Spleen (tissue), 11 donors: ENCODE measurements at regions not wholly inside any gene's neighbourhood (a gene's known extent, or its start where the extent isn't known, plus 50 kb on each side); places are given as distances from the start of the nearest gene placed in this dataset.

Experiments
- DNase-seq: peaks from one replicate; pipeline ENCODE4 v3.0.0-alpha.2; 2020
- H3K27ac ChIP-seq, 8 donors: fragments of 200-600 bp; sonication (generic) in 7 of 8; 1 replicate in 4 of 8; 2 replicates in 4 of 8; pipeline versions ENCODE4 v1.5.0 to v1.8.0; 2016 to 2021; ENCODE audit warnings: inconsistent platforms in 4 of 8, mild to moderate bottlenecking in 4 of 8, moderate library complexity in 1 of 8
- H3K27me3 ChIP-seq, 7 donors: fragments of 200-600 bp; sonication (generic) in 6 of 7; replicated peaks in 1 of 7; 1 replicate in 4 of 7; 2 replicates in 3 of 7; pipeline versions ENCODE4 v1.5.0 to v1.8.0; 2016 to 2021; ENCODE audit warnings: inconsistent platforms in 3 of 7, mild to moderate bottlenecking in 1 of 7
- H3K36me3 ChIP-seq, 6 donors: fragments of 200-600 bp; sonication (generic) in 5 of 6; 1 replicate in 4 of 6; 2 replicates in 2 of 6; pipeline versions ENCODE4 v1.5.0 to v1.8.0; 2016 to 2021; ENCODE audit warnings: inconsistent platforms in 2 of 6
- H3K4me1 ChIP-seq, 6 donors: fragments of 200-600 bp; sonication (generic) in 5 of 6; 1 replicate in 3 of 6; 2 replicates in 3 of 6; pipeline versions ENCODE4 v1.5.0 to v1.8.0; 2016 to 2021; ENCODE audit warnings: inconsistent platforms in 3 of 6
- H3K4me3 ChIP-seq, 8 donors: fragments of 200-600 bp; sonication (generic) in 7 of 8; 1 replicate in 4 of 8; 2 replicates in 4 of 8; pipeline versions ENCODE4 v1.5.0 to v1.8.0; 2016 to 2021; ENCODE audit warnings: inconsistent platforms in 4 of 8, mild to moderate bottlenecking in 4 of 8, moderate library complexity in 2 of 8
- H3K9me3 ChIP-seq, 8 donors: fragments of 200-600 bp; sonication (generic) in 7 of 8; 1 replicate in 4 of 8; 2 replicates in 4 of 8; pipeline versions ENCODE4 v1.5.0 to v1.8.0; 2016 to 2021; ENCODE audit warnings: inconsistent platforms in 4 of 8
- CTCF ChIP-seq, 11 experiments: fragments of 200-600 bp in 7 of 11; fragments of 450-650 bp in 4 of 11; sonication (generic) in 4 of 11; IDR thresholded peaks in 8 of 11; conservative IDR thresholded peaks in 3 of 11; 1 replicate in 7 of 11; 2 replicates in 4 of 11; pipeline versions ENCODE4 v1.4.0 to v1.8.0; 2016 to 2021; ENCODE audit warnings: antibody characterized with exemption in 11 of 11, inconsistent platforms in 4 of 11, mild to moderate bottlenecking in 1 of 11
- POLR2A ChIP-seq, 3 donors: fragments of 450-650 bp; IDR thresholded peaks; one replicate each; pipeline ENCODE4 v1.5.1; 2017; ENCODE audit warnings: antibody characterized with exemption in 3 of 3, mild to moderate bottlenecking in 1 of 3
- POLR2AphosphoS5 ChIP-seq, 3 donors: sonication (generic); formaldehyde crosslinking; IDR thresholded peaks; one replicate each; pipeline ENCODE4 v1.5.1; 2017; ENCODE audit warnings: antibody characterized with exemption in 3 of 3
- WGBS, 5 donors: extraction: QIAGEN DNeasy Blood & Tissue Kit in 3 of 5; methylation state at CpG; one replicate each; pipeline versions ENCODE4 v1.1.5 to v1.1.7; 2013 to 2018; 5-methylcytosine and 5-hydroxymethylcytosine counted together
- intact Hi-C: fragments of 100-400 bp; cut with DNase I; formaldehyde crosslinking; loops from one replicate; pipeline ENCODE4 v1.15.0; 2023; ENCODE audit warnings: low total_unique reads
- donor health status: healthy with polysubstance abuse.
- donor health status: DM: no; HTN: no; CAD: no; lungs with moderate emphysema.
- donor health status: DM: no; HTN: no; CAD: no.
- donor health status: Bipolar disorder and iron deficiency.
- donor health status: healthy.
- donor health status: DM: no; HTN: no; CAD: no.
- donor health status: DM: yes; HTN: yes; CAD: no.

GRCh38 chr14:45678163-45678562, 425.2 kb upstream of the MIS18BP1 start:
- DNase-seq = no peak
- Histone ChIP-seq H3K27me3 (no peaks in the 10 kb centered on the region), H3K9me3 (peaks cover 0 to 6% (median 0%) of the 10 kb centered on the region in 8 donors), H3K36me3 (no peaks in the 10 kb centered on the region), H3K4me1 (no peaks in the 10 kb centered on the region), H3K4me3 (no peak overlapping the region), H3K27ac (no peak overlapping the region)
- intact Hi-C loops = no loop called here
- no peak for TF ChIP-seq POLR2AphosphoS5 (IDR thresholded peaks at IDR 0.05)
- TF ChIP-seq POLR2A (IDR thresholded peaks at IDR 0.05) = no peak
- no peak for TF ChIP-seq CTCF (IDR thresholded peaks at IDR 0.05 in 8 of 11, conservative IDR thresholded peaks at IDR 0.05 in 3 of 11)

GRCh38 chr14:45673420-45673819, 420.4 kb upstream of the MIS18BP1 start:
- 85 to 98% (median 91%) methylated on average over 1 of the region's 1 CpG for WGBS, 5 donors
- DNase-seq = no peak
- no peak overlapping the region for H3K27ac ChIP-seq
- no peaks in the 10 kb centered on the region for H3K27me3 ChIP-seq
- no peak overlapping the region for H3K4me3 ChIP-seq
- intact Hi-C loops = no loop called here
- peaks cover 0 to 14% (median 0%) of the 10 kb centered on the region in 8 donors for H3K9me3 ChIP-seq
- no peaks in the 10 kb centered on the region for H3K4me1 ChIP-seq
- TF ChIP-seq CTCF (IDR thresholded peaks at IDR 0.05 in 8 of 11, conservative IDR thresholded peaks at IDR 0.05 in 3 of 11) = no peak
- no peak for TF ChIP-seq POLR2AphosphoS5 (IDR thresholded peaks at IDR 0.05)
- TF ChIP-seq POLR2A (IDR thresholded peaks at IDR 0.05) = no peak
- H3K36me3 ChIP-seq = no peaks in the 10 kb centered on the region

- no peaks in the 10 kb centered on the region for H3K4me1 ChIP-seq
These were observed 411.8 kb upstream of the MIS18BP1 start for GRCh38 chr14:45664668-45665356.

GRCh38 chr14:45658917-45659299, 405.9 kb upstream of the MIS18BP1 start:
- no peak for DNase-seq
- no peak overlapping the region for H3K4me3 ChIP-seq
- TF ChIP-seq POLR2AphosphoS5 (IDR thresholded peaks at IDR 0.05) (no peak), CTCF (IDR thresholded peaks at IDR 0.05 in 8 of 11, conservative IDR thresholded peaks at IDR 0.05 in 3 of 11) (no peak), POLR2A (IDR thresholded peaks at IDR 0.05) (no peak)
- intact Hi-C loops = no loop called here
- H3K9me3 ChIP-seq = peaks cover 0 to 27% (median 2%) of the 10 kb centered on the region in 8 donors
- 52 to 57% (median 55%) methylated on average over 4 of the region's 4 CpGs for WGBS, 5 donors
- no peak overlapping the region for H3K27ac ChIP-seq
- H3K4me1 ChIP-seq = no peaks in the 10 kb centered on the region
- no peaks in the 10 kb centered on the region for H3K27me3 ChIP-seq
- no peaks in the 10 kb centered on the region for H3K36me3 ChIP-seq

More at GRCh38 chr14:45664668-45665356, 411.8 kb upstream of the MIS18BP1 start:
- H3K36me3 ChIP-seq = no peaks in the 10 kb centered on the region
- no peak overlapping the region for H3K27ac ChIP-seq
- no peak overlapping the region for H3K4me3 ChIP-seq
- intact Hi-C loops = no loop called here
- 76 to 84% (median 81%) methylated on average over 7 of the region's 7 CpGs for WGBS, 5 donors
- H3K27me3 ChIP-seq = no peaks in the 10 kb centered on the region
- H3K9me3 ChIP-seq = peaks cover 0 to 65% (median 25%) of the 10 kb centered on the region in 8 donors
- no peak for DNase-seq
- TF ChIP-seq CTCF (IDR thresholded peaks at IDR 0.05 in 8 of 11, conservative IDR thresholded peaks at IDR 0.05 in 3 of 11) = no peak
- TF ChIP-seq POLR2AphosphoS5 (IDR thresholded peaks at IDR 0.05) = no peak
- no peak for TF ChIP-seq POLR2A (IDR thresholded peaks at IDR 0.05)
